Stimulated activated CD8-positive, alpha-beta memory T cell treated with anti-CD3 and anti-CD28 coated beads, Interleukin-7, amount 100 ng/mL, for 48 hours (primary cell): ENCODE measurements at regions not wholly inside any gene's neighbourhood (a gene's known extent, or its start where the extent isn't known, plus 50 kb on each side); places are given as distances from the start of the nearest gene placed in this dataset.
"Not testable (repeated sequence)": the region's sequence is repeated elsewhere in the genome, so short reads cannot be mapped to it uniquely, and the experiment has no call there.

Source experiments
- DNase-seq, 2 donors: peaks; one replicate each; pipeline ENCODE4 v3.0.0-alpha.2; 2020; ENCODE audit warnings: low read depth in 1 of 2; ENCODE audit errors: extremely low read depth in 1 of 2

DNA sequence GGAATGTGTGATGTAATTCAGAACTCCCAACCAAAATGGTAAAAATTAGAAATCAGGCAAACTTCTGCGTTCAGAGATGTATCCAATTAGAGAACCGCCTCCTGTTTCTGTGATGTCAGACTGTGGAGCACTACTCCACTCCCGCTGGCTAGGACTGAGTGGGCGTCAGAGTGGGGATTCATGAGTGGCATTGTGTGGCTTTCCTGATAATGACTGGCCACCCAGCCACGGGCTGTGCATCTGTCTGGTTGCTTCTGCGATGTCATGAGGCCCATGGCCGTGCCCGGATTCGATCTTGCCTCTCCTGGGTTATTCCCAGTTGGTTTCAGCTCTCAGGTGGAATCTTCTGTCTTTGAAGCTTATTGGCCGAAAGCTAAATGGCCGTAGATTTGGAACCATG, 87.1 kb upstream of the KCNA1 start:
- DNase-seq = no peak

DNA sequence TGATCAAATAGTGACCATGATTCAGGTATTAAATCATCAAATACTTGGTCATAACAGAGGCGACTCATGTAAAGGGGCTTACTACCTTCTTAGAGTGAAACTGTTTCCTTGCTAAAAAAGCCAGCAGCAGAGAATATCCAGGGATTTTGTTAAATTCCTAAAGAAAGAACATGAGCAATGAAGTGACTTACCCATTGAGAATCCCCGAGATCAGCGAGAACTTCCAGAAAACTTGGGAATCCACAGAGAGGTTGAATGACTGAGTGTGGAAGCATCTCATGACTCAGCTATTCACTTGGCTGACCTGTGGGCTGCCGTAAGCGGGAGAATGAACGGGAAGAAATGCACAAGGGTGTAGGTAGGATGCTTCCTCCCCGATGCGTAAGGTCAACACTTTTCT, 85.3 kb upstream of the KCNA1 start:
- no peak for DNase-seq

- no peak for DNase-seq
These were observed 84.5 kb upstream of the KCNA1 start for GRCh38 chr12:4825011-4825858.

GRCh38 chr12:4826909-4827308, 82.8 kb upstream of the KCNA1 start:
- no peak for DNase-seq

GRCh38 chr12:4828176-4828575, 81.5 kb upstream of the KCNA1 start:
- DNase-seq = no peak

GRCh38 chr12:4829161-4829792, 80.4 kb upstream of the KCNA1 start:
- DNase-seq = no peak

- DNase-seq = no peak
These were observed 79.9 kb upstream of the KCNA1 start for GRCh38 chr12:4829793-4830162.

GRCh38 chr12:4830556-4831210, 79.0 kb upstream of the KCNA1 start:
- no peak for DNase-seq

- DNase-seq = no peak
These were observed 76.7 kb upstream of the KCNA1 start for GRCh38 chr12:4833053-4833452.

GRCh38 chr12:4833524-4833923, 76.2 kb upstream of the KCNA1 start:
- no peak for DNase-seq

- DNase-seq = not testable (repeated sequence)
These were observed 67.3 kb upstream of the KCNA1 start for GRCh38 chr12:4842401-4842800.

GRCh38 chr12:4843907-4844306, 65.8 kb upstream of the KCNA1 start:
- no peak for DNase-seq

GRCh38 chr12:4847713-4848112, 62.0 kb upstream of the KCNA1 start:
- no peak for DNase-seq

- DNase-seq = no peak
These were observed 60.6 kb upstream of the KCNA1 start for GRCh38 chr12:4849115-4849541.

GRCh38 chr12:4849795-4850345, 59.8 kb upstream of the KCNA1 start:
- DNase-seq = no peak

GRCh38 chr12:4850857-4851380, 58.8 kb upstream of the KCNA1 start:
- DNase-seq = no peak

GRCh38 chr12:4852308-4852707, 57.4 kb upstream of the KCNA1 start:
- DNase-seq = no peak

- DNase-seq = no peak
These were observed 56.8 kb upstream of the KCNA1 start for GRCh38 chr12:4852911-4853310.

DNA sequence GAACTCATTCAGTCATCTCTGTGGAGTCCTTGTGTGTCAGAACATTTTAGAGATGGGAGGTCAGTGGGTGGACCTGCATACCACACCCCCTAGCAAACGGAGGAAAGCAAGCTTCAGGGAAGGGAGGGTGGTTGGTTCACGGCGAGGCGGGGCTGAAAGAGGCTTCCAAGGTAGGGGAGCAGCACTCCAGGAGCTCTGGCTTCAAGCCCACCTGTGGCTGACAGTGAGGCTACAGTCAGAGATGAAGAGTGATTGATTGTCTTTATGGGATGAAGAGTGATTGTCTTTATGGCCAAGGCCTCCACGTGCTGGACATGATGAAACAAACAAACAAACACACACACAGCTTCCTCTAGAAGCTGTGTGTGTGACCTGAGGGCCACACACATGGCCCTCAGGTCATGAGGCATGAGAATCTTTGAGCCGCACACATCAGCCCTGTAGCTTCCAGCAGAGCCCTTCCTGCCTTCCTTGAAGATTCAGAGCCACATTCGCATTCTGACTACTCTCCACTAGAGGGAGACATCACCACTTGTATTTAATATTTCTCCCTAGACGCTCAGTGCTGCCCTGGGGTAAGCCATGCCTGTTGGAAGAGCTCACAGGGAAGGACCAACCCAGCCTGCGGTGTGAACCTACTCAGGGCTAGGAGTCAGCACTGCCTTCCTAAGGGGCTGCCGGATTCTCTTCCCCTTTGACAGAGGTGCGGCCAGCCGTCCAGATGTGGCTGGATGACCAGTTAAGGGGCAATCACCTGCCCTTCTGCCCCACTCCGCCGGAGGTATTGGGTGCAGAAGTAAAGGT, 54.4 kb upstream of the KCNA1 start:
- DNase-seq = peak in 1 of 2 donors; percentile 20

DNA sequence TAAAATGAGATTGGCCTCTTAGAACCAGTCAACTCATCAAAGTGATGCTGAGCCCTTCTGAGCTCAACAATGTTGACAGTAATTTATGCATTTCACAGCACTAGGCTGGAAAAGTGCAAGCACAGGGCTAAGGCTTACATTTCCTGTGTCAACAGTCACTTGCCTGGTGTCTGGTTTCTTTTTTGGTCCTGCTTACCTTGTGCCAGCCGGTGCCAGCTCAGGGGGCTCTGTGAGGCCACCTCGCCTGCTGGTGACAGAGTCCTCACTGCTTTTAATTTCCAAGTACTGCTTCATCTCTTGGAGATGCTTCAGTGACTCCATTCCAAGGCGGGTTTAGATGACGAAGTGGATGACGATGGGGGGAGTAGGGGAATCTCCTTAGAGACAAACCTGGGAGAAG, 53.1 kb upstream of the KCNA1 start:
- DNase-seq = no peak
